ENCODE measurements at regions not wholly inside any gene's neighbourhood (a gene's known extent, or its start where the extent isn't known, plus 50 kb on each side); places are given as distances from the start of the nearest gene placed in this dataset.

GRCh38 chr7:16212610-16213009, 208.7 kb downstream of the CRPPA start:
- DNase-seq: no peak

- DNase-seq: no peak
Observed at GRCh38 chr7:16212032-16212431, 209.3 kb downstream of the CRPPA start.

- no peak for DNase-seq
Observed at GRCh38 chr7:16211402-16211925, 209.9 kb downstream of the CRPPA start.

DNA sequence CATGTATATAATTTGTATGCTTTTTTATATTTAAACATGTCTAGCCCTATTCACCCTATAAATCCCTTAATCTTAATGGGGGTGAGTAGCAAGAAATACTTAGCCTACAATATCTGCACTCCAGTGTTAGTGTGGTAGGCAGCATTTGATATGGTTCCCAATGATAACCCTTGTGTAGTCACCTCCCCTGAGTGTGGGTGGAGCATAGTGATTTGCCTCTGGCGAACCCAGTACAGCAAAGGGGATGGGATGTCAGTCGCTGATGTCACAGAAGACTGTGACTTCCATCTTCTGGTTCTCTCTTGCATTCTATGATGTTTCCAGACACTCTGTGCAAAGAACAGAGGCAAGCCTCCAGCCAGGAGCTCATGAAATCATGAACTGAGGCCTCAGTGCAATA, 211.2 kb downstream of the CRPPA start:
- DNase-seq: no peak

GRCh38 chr7:16207321-16207720, 214.0 kb downstream of the CRPPA start:
- no peak for DNase-seq

DNA sequence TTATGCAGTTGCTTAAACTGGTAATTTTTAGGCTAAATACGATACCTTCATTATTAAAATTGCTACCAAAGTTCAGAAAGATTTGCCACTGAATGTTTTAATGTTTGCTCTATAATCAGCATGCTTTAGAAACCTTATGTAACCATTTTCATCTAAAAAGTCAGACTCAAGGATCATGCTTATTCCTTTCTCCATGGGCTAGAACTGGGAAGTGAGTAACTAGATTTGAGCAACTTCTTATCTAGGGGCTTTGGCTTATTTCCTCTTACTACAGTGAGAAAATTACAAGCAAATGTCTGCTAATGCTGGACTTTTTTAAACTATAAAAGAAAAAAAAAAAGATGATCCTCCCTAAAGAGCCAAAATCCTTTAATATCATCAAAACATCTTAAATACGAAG, 215.9 kb downstream of the CRPPA start:
- DNase-seq: no peak

- no peak for DNase-seq
Observed at GRCh38 chr7:16204953-16205352, 216.4 kb downstream of the CRPPA start.

GRCh38 chr7:16203065-16203464, 218.3 kb downstream of the CRPPA start:
- DNase-seq: no peak

GRCh38 chr7:16202303-16202702, 219.0 kb downstream of the CRPPA start:
- no peak for DNase-seq

GRCh38 chr7:16200591-16200990, 220.7 kb downstream of the CRPPA start:
- no peak for DNase-seq

DNA sequence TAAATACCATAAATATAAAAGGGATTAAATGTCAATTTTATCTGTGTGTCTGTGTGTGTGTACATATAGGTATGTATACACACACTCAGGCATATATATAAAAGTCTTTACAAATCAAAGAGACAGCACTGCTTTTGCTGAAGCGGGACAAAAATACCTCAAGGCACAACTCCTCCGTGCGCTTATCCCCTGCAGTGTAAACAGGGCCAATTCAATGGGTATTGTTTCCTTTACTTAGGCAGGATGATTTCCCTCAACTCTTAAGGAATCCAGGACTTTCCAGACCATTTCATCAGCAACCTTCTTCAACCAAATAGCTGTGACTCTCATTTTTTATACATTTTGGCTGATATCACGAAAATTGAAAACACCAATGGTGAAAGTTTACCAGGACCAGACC, 227.7 kb downstream of the CRPPA start:
- no peak for DNase-seq

DNA sequence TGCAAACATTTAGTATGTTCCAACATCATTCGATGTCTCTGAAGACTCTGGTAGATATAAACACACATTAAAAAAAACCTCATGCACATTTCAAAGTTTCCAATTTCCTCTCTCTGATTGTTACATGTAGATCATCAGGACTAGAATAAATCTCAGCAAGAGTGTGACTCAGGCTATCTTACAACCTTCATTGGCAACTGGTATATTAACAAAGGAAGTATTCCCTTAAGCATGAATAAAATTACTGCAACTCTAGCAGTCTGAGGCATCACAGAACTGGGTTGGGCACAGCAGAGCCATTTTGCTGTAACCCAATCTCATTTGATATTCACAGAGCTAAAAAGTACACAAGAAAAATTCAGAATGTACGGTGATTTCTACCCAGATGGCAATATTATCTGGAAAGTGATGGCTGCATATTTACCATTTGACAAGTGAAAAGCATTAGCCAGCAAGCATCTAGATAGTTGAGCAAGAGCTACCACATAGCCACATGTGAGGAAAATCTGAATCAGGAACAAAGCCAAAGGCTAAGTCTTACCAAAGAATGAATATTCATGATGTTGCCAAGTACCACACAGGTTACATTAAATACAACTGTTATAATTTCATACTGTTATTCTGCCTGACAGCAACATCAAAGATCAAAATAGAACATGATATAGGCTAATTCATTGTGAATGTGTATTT, 232.2 kb downstream of the CRPPA start:
- no peak for DNase-seq

DNA sequence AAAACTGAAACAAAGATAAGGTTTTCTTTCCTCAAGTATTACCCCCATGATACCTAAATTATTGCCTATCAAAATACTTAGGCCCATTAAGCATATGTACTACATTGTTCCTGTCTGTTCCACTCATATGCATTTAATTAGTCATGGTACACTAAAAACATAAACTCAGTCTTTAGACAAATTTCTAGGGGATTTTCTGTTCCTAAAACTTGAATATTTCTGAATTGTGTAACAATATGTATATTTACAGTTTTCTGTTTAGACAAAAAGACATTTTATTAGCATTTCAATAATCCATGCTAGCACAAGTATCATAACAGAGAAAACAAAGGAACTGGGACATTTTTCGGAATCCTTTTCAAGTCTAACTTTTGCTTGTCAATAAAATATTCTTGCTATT, 234.2 kb downstream of the CRPPA start:
- no peak for DNase-seq

- no peak for DNase-seq
Observed at GRCh38 chr7:16178585-16178984, 242.8 kb downstream of the CRPPA start.

DNA sequence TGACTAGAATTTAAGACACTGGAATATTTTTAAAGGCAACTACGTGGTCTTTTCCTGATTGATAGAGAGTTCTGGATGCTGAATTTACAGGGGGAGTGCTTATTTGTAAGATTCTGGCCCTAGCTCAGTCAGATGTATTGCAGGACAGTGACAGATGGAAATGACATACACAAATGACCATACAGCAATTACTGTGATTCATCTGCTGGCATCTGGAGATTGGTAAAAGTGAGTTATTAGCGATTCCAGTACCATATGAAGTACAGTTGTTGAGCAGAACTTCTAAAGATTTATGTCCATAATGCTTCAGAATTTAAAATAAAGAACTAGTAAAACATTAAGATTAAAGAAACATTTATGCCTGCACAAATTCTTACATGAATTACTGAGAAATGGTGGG, 243.2 kb downstream of the CRPPA start:
- DNase-seq: no peak

DNA sequence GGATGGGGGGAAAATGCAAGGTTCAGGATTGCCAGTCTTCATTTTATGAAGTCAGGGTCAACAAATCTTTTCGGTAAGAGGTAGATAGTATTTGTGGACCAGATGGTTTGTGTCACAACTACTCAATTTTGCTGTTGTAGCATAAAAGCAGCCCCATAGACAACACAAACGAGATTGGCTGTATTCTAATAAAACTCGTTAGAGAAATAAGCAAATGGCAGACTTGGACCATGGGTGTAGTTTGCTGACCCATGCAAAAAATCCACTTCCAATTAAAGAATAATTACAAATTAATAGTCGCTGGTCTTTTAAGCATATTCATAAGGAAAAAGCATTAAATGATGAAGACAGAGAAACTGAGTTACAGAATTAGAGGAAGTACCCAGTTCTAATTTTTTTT, 247.1 kb downstream of the CRPPA start:
- no peak for DNase-seq

- DNase-seq: no peak
Observed at GRCh38 chr7:16172366-16172765, 249.0 kb downstream of the CRPPA start.

GRCh38 chr7:16171928-16172327, 249.4 kb downstream of the CRPPA start:
- DNase-seq: no peak

- no peak for DNase-seq
Observed at GRCh38 chr7:16170671-16171070, 250.7 kb downstream of the CRPPA start.

DNA sequence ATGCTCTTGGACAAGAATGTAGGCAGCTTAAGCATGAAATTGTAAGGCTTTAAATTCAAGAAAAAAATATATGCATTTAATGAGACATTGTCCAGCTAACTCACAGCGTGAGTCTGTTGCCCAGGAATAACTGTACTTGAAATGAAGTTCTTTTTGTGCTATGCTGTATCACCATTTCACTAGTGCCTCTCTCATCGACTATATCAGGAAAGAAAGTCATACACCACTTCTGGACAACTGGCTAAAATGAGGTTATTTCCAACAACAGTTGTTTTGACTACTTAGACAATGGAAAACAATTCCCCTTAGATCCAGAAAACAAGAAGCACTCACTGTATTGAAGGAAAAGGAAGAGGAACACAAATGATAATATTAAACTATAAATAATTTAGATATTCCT, 251.8 kb downstream of the CRPPA start:
- DNase-seq: no peak

DNA sequence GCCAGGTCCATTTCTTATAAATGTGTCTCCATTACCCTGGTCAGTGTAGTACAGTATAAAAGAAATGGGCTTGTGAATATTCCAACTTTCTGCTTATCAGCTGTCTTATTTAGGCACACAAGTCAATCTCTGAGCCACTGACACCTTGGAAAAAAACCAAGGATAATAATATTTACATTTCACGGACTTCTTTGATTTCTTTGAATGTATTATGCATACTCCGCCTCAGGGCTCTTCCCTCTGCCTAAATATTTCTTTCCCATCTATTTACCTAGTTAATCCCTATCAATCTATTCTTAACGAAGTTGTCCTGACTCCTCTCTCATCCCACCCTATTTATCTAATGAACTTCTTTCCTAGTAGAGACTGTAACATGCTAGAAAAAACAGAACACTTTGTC, 253.8 kb downstream of the CRPPA start:
- DNase-seq: no peak

DNA sequence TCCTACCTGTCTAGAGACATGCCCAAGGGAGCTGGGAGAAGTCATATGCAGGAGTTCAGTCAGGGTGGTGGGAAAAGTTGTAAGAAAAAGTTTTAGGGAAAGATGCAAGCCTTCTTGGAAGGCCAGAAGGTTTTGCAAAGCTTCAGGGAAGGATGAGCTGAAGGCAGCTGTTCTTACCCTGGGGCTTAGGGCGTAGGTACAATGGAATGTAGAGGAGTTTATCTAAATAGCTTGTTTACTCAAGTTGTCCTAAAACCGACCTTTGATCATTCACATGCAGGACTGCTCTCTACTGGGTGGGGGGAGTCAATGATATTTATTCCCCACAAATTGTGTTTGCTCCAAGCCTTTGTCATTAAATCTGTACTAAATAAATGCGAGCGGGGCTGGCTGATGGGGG, 277.0 kb downstream of the CRPPA start:
- no peak for DNase-seq

DNA sequence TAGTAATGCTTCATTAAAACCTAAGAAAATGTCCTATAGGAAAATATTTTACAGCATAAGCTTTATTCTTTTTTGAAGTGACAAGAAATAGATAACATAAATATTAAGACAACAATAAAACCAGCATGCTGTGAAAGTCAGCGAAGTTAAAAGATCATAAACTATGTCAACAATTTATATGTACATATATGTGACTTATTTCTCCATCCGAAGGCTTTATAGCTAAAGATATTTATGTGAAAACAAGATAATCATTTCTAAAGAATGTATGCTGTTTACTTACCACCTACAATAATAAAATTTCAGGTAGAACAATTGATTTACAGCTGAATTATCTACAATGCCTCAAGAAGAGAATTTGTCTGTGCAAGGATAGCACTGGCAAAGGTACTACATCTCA, 283.4 kb downstream of the CRPPA start:
- no peak for DNase-seq

DNA sequence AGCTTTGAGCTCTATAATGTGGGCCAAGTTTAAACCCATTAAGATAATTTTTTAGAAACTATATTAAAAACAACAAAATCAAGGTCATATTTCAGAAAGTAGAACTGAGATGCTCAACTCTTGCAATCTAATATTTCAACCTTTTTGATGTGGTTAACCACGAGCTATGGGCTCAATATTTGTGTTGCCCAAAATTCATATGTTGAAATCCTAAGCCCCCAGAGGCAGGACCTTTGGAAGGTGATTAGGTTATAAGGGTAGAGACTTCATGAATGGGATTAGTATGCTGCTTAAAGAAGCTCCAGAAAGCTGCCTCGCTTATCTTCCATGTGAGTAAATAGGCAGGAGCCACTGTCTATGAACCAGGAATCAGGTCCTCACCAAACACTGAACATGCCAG, 284.4 kb downstream of the CRPPA start:
- no peak for DNase-seq

DNA sequence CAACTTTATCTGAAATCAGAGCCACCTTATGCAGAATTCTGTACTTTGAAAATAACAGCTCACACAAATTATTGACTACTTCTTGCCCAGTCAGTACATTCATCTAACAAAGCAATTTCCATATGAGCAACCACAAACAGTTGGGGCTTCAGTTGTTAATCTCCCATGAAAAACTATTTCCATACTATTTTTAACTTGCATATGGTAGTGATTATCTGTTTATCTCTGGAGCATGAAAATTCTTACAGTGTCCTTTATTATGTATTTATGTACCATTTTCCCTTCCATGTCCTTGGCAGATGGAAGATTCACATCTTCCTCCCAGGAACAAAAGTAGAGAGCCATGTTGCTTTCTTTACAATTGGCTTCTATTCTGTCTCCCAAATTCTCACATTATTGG, 285.7 kb downstream of the CRPPA start:
- DNase-seq: no peak

All from left hindlimb (tissue), 1 donor.